NCI-H345 (cell line): ENCODE measurements at regions not wholly inside any gene's neighbourhood (a gene's known extent, or its start where the extent isn't known, plus 50 kb on each side); places are given as distances from the start of the nearest gene placed in this dataset.
"Not testable (repeated sequence)": the region's sequence is repeated elsewhere in the genome, so short reads cannot be mapped to it uniquely, and the experiment has no call there.

Experiments
- DNase-seq: peaks from one replicate; lab custom pipeline; 2025; lab: John Stamatoyannopoulos, UW

GRCh38 chr20:43364001-43364400, 93.7 kb upstream of the SRSF6 start:
- DNase-seq = no peak

GRCh38 chr20:43363506-43363905, 94.2 kb upstream of the SRSF6 start:
- DNase-seq = no peak

- DNase-seq = no peak
Measured at GRCh38 chr20:43361526-43361925, 96.2 kb upstream of the SRSF6 start.

- no peak for DNase-seq
Measured at GRCh38 chr20:43360016-43360415, 97.7 kb upstream of the SRSF6 start.

GRCh38 chr20:43358811-43359210, 98.9 kb upstream of the SRSF6 start:
- DNase-seq = no peak

GRCh38 chr20:43357352-43357751, 100.3 kb upstream of the SRSF6 start:
- DNase-seq = no peak

- DNase-seq = no peak
Measured at GRCh38 chr20:43355610-43356009, 102.1 kb upstream of the SRSF6 start.

GRCh38 chr20:43352996-43353395, 104.7 kb upstream of the SRSF6 start:
- DNase-seq = no peak

- not testable (repeated sequence) for DNase-seq
Measured at GRCh38 chr20:43350694-43351093, 107.0 kb upstream of the SRSF6 start.

GRCh38 chr20:43349841-43350240, 107.9 kb upstream of the SRSF6 start:
- DNase-seq = no peak

- not testable (repeated sequence) for DNase-seq
Measured at GRCh38 chr20:43347839-43348238, 109.9 kb upstream of the SRSF6 start.

- peak; percentile 39 for DNase-seq
Measured at GRCh38 chr20:43345676-43346075, 112.0 kb upstream of the SRSF6 start.

GRCh38 chr20:43341511-43341910, 116.2 kb upstream of the SRSF6 start:
- no peak for DNase-seq

GRCh38 chr20:43337036-43337435, 120.7 kb upstream of the SRSF6 start:
- no peak for DNase-seq

GRCh38 chr20:43334080-43334479, 123.6 kb upstream of the SRSF6 start:
- no peak for DNase-seq

- no peak for DNase-seq
Measured at GRCh38 chr20:43331906-43332305, 125.8 kb upstream of the SRSF6 start.

GRCh38 chr20:43328697-43329096, 129.0 kb upstream of the SRSF6 start:
- no peak for DNase-seq

- DNase-seq = not testable (repeated sequence)
Measured at GRCh38 chr20:43327234-43327633, 130.5 kb upstream of the SRSF6 start.

GRCh38 chr20:43325926-43326325, 131.8 kb upstream of the SRSF6 start:
- DNase-seq = no peak

- DNase-seq = no peak
Measured at GRCh38 chr20:43323592-43323991, 133.9 kb upstream of the PTPRT start.

GRCh38 chr20:43322851-43323250, 133.1 kb upstream of the PTPRT start:
- DNase-seq = peak; percentile 44

- no peak for DNase-seq
Measured at GRCh38 chr20:43320536-43320935, 130.8 kb upstream of the PTPRT start.

GRCh38 chr20:43318755-43319297, 129.1 kb upstream of the PTPRT start:
- no peak for DNase-seq

- no peak for DNase-seq
Measured at GRCh38 chr20:43316271-43316670, 126.6 kb upstream of the PTPRT start.

GRCh38 chr20:43309266-43309665, 119.6 kb upstream of the PTPRT start:
- no peak for DNase-seq
